ENCODE measurements at regions not wholly inside any gene's neighbourhood (a gene's known extent, or its start where the extent isn't known, plus 50 kb on each side); places are given as distances from the start of the nearest gene placed in this dataset.

DNA sequence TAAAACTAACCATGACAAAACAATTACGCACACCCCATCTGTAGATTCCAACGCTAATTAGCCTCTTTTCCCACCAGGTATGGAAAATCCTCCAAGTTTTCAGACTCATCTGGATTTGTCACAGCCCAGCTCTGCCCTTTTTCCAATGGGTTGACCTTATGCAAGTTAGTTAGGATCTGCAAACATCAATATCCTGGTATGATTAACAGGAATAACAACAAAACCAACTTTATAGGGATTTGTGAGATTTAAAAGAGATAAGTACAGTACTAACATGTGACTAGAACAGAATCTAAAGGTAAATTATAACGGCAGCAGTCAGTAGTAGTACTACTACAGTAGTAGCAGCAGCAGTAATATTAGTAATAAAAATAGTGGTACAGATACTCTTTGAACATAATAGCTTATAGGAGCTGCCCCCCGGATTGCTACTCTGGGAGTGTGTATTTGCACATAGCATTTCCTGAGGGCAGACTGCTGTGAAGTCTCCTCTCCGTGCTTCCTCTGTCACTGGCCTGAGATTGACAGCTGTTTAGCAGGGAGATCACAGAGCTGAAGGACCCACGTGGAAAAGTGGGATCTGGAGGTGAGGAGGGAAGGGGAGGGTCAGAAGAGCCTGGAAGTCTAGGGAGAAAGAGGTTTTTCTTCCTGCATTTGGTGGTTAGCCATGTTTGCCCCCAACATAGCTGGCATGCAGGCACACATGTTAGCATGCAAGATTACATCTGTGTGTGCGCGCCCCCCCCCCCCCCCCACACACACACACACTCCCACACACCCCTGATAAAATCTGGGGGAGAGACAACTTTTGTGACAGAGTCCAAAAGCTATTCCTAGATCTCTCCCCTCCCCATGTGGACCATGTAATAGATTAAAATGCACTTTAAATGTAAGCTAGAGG lies 73.3 kb upstream of the FAM171A1 start:
- CTCF ChIA-PET = interaction anchor here (1.1 to 1.4 kb wide), 2 partner anchors 9 to 11 kb away, joined by 3 to 4 read pairs; no protein-coding TSS in a partner anchor
- H2AFZ ChIP-seq (ENCODE audit: insufficient read depth, low read depth, low read length, poor library complexity, severe bottlenecking) = no peak overlapping the region

DNA sequence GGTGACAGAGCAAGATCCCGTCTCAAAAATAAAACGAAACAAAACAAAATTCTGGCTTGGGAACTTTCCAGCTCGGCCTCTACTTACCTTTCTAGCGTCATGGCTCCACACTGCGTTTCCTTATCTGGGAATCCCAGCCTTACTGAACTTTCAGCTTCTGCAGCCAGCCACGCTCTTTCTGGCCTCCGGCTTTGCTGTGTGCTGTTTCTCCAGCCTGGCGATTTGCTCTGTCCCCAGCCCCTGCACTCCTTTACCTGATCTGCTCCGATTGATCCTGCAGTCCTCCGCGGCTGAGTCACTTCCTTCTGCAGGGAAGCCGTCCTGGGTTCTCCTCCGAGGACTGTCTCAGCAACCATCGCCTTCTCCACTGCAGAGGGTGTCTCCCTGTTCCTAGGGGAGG lies 71.0 kb upstream of the FAM171A1 start:
- no peaks in the 10 kb centered on the region for H3K4me1 Mint-ChIP-seq
- TF ChIP-seq, protein P1, sequence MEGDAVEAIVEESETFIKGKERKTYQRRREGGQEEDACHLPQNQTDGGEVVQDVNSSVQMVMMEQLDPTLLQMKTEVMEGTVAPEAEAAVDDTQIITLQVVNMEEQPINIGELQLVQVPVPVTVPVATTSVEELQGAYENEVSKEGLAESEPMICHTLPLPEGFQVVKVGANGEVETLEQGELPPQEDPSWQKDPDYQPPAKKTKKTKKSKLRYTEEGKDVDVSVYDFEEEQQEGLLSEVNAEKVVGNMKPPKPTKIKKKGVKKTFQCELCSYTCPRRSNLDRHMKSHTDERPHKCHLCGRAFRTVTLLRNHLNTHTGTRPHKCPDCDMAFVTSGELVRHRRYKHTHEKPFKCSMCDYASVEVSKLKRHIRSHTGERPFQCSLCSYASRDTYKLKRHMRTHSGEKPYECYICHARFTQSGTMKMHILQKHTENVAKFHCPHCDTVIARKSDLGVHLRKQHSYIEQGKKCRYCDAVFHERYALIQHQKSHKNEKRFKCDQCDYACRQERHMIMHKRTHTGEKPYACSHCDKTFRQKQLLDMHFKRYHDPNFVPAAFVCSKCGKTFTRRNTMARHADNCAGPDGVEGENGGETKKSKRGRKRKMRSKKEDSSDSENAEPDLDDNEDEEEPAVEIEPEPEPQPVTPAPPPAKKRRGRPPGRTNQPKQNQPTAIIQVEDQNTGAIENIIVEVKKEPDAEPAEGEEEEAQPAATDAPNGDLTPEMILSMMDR (IDR thresholded peaks at IDR 0.05) = no peak
- no peak for TF ChIP-seq EZH2 (IDR thresholded peaks at IDR 0.05; ENCODE audit: borderline replicate concordance, insufficient read depth, low read depth, low read length, poor library complexity, severe bottlenecking)
- H3K27me3 Mint-ChIP-seq = peaks cover 27% of the 10 kb centered on the region
- no peak overlapping the region for H3K27ac Mint-ChIP-seq
- ATAC-seq (ENCODE audit: low read depth) (no peak), DNase-seq (no peak)
- H3K9ac ChIP-seq (ENCODE audit: low read length) = no peak overlapping the region
- no peak overlapping the region for H3K4me3 ChIP-seq (ENCODE audit: control extremely low read depth in 1 of 5, extremely low read depth in 1 of 5, insufficient read depth in 1 of 5, low read depth in 2 of 5, low read length in 4 of 5)
- POLR2A ChIA-PET = no interaction called here
- no peaks in the 10 kb centered on the region for H3K79me2 ChIP-seq (ENCODE audit: control insufficient read depth, insufficient read depth, low read length)
- no peak overlapping the region for H3K4me2 ChIP-seq (replicated peaks; ENCODE audit: low read depth, low read length, poor library complexity, severe bottlenecking)
- intact Hi-C loops (cut with micrococcal nuclease) = no loop called here
- no peaks in the 10 kb centered on the region for H3K4me1 ChIP-seq (ENCODE audit: control insufficient read depth in 2 of 2, insufficient read depth in 2 of 2, low read length in 2 of 2)
- H3K4me3 Mint-ChIP-seq = no peak overlapping the region
- H3K27me3 ChIP-seq (replicated peaks in 1 of 4; ENCODE audit: control extremely low read depth in 1 of 4, control insufficient read depth in 3 of 4, insufficient read depth in 4 of 4, low read length in 3 of 4) = peaks cover 0 to 5% (median 0%) of the 10 kb centered on the region in 4 experiments
- no peaks in the 10 kb centered on the region for H3K36me3 ChIP-seq (replicated peaks in 1 of 2; ENCODE audit: control extremely low read depth in 1 of 2, control insufficient read depth in 1 of 2, extremely low read depth in 1 of 2, insufficient read depth in 2 of 2, low read length in 1 of 2)
- 86% methylated on average over 13 of the region's 14 CpGs for WGBS (ENCODE audit: insufficient coverage)
- no peaks in the 10 kb centered on the region for H4K20me1 ChIP-seq (ENCODE audit: control insufficient read depth, insufficient read depth, low read length, poor library complexity, severe bottlenecking)
- CTCF ChIA-PET = no interaction called here
- no peaks in the 10 kb centered on the region for H3K9me3 ChIP-seq (ENCODE audit: control extremely low read depth in 1 of 3, control insufficient read depth in 2 of 3, insufficient read depth in 1 of 3, low read length in 2 of 3)
- H2AFZ ChIP-seq (ENCODE audit: insufficient read depth, low read depth, low read length, poor library complexity, severe bottlenecking) = no peak overlapping the region
- H3K9me3 Mint-ChIP-seq (ENCODE audit: insufficient read depth) = no peaks in the 10 kb centered on the region
- H3K27ac ChIP-seq (ENCODE audit: low read length in 2 of 2) = no peak overlapping the region

More for the DNA sequence above, 73.3 kb upstream of the FAM171A1 start:
- H3K4me2 ChIP-seq (replicated peaks; ENCODE audit: low read depth, low read length, poor library complexity, severe bottlenecking) = no peak overlapping the region
- H3K4me3 ChIP-seq (ENCODE audit: control extremely low read depth in 1 of 5, extremely low read depth in 1 of 5, insufficient read depth in 1 of 5, low read depth in 2 of 5, low read length in 4 of 5) = no peak overlapping the region
- no peaks in the 10 kb centered on the region for H3K79me2 ChIP-seq (ENCODE audit: control insufficient read depth, insufficient read depth, low read length)
- TF ChIP-seq EZH2 (IDR thresholded peaks at IDR 0.05; ENCODE audit: borderline replicate concordance, insufficient read depth, low read depth, low read length, poor library complexity, severe bottlenecking) = no peak
- TF ChIP-seq, protein P1 (IDR thresholded peaks at IDR 0.05) = no peak
- Mint-ChIP-seq H3K9me3 (ENCODE audit: insufficient read depth) (no peaks in the 10 kb centered on the region), H3K27me3 (peaks cover 18% of the 10 kb centered on the region), H3K4me3 (no peak overlapping the region), H3K27ac (no peak overlapping the region), H3K4me1 (no peaks in the 10 kb centered on the region)
- no peaks in the 10 kb centered on the region for H3K36me3 ChIP-seq (replicated peaks in 1 of 2; ENCODE audit: control extremely low read depth in 1 of 2, control insufficient read depth in 1 of 2, extremely low read depth in 1 of 2, insufficient read depth in 2 of 2, low read length in 1 of 2)
- H3K27me3 ChIP-seq (replicated peaks in 1 of 4; ENCODE audit: control extremely low read depth in 1 of 4, control insufficient read depth in 3 of 4, insufficient read depth in 4 of 4, low read length in 3 of 4) = peaks cover 0 to 5% (median 0%) of the 10 kb centered on the region in 4 experiments
- no peaks in the 10 kb centered on the region for H3K9me3 ChIP-seq (ENCODE audit: control extremely low read depth in 1 of 3, control insufficient read depth in 2 of 3, insufficient read depth in 1 of 3, low read length in 2 of 3)
- H3K27ac ChIP-seq (ENCODE audit: low read length in 2 of 2) = no peak overlapping the region
- WGBS (ENCODE audit: insufficient coverage) = 59% methylated on average over 4 of the region's 8 CpGs
- POLR2A ChIA-PET = no interaction called here
- intact Hi-C loops (cut with micrococcal nuclease) = no loop called here
- H4K20me1 ChIP-seq (ENCODE audit: control insufficient read depth, insufficient read depth, low read length, poor library complexity, severe bottlenecking) = no peaks in the 10 kb centered on the region
- ATAC-seq (ENCODE audit: low read depth) (no peak), DNase-seq (no peak)
- H3K9ac ChIP-seq (ENCODE audit: low read length) = no peak overlapping the region
- H3K4me1 ChIP-seq (ENCODE audit: control insufficient read depth in 2 of 2, insufficient read depth in 2 of 2, low read length in 2 of 2) = no peaks in the 10 kb centered on the region
